ENCODE measurements at regions not wholly inside any gene's neighbourhood (a gene's known extent, or its start where the extent isn't known, plus 50 kb on each side); places are given as distances from the start of the nearest gene placed in this dataset.

GRCh38 chr12:69071091-69071370 is 138.1 kb upstream of the CPM start:
- no peak for DNase-seq (ENCODE audit: low read depth)
- no peak overlapping the region for H3K4me3 ChIP-seq (ENCODE audit: low read depth, low read length)
- TF ChIP-seq CTCF (IDR thresholded peaks at IDR 0.05; ENCODE audit: low read depth, low read length) (no peak), POLR2A (IDR thresholded peaks at IDR 0.05; ENCODE audit: extremely low read depth, insufficient read length) (no peak), MYC (IDR thresholded peaks at IDR 0.05; ENCODE audit: low read depth, low read length) (no peak), MAX (IDR thresholded peaks at IDR 0.05; ENCODE audit: low read depth, low read length) (no peak)

- no peak for DNase-seq (ENCODE audit: low read depth)
- TF ChIP-seq POLR2A (IDR thresholded peaks at IDR 0.05; ENCODE audit: extremely low read depth, insufficient read length): no peak
- no peak for TF ChIP-seq MAX (IDR thresholded peaks at IDR 0.05; ENCODE audit: low read depth, low read length)
- no peak for TF ChIP-seq CTCF (IDR thresholded peaks at IDR 0.05; ENCODE audit: low read depth, low read length)
- TF ChIP-seq MYC (IDR thresholded peaks at IDR 0.05; ENCODE audit: low read depth, low read length): no peak
- H3K4me3 ChIP-seq (ENCODE audit: low read depth, low read length): no peak overlapping the region
Observed at GRCh38 chr12:69073035-69073434, 140.1 kb upstream of the CPM start.

GRCh38 chr12:69074556-69075349 is 141.8 kb upstream of the CPM start:
- no peak overlapping the region for H3K4me3 ChIP-seq (ENCODE audit: low read depth, low read length)
- TF ChIP-seq CTCF (IDR thresholded peaks at IDR 0.05; ENCODE audit: low read depth, low read length) (no peak), MYC (IDR thresholded peaks at IDR 0.05; ENCODE audit: low read depth, low read length) (no peak), POLR2A (IDR thresholded peaks at IDR 0.05; ENCODE audit: extremely low read depth, insufficient read length) (no peak), MAX (IDR thresholded peaks at IDR 0.05; ENCODE audit: low read depth, low read length) (no peak)
- DNase-seq (ENCODE audit: low read depth): no peak

GRCh38 chr12:69083689-69084088 is 150.7 kb upstream of the CPM start:
- H3K4me3 ChIP-seq (ENCODE audit: low read depth, low read length): no peak overlapping the region
- TF ChIP-seq MYC (IDR thresholded peaks at IDR 0.05; ENCODE audit: low read depth, low read length) (no peak), CTCF (IDR thresholded peaks at IDR 0.05; ENCODE audit: low read depth, low read length) (no peak), POLR2A (IDR thresholded peaks at IDR 0.05; ENCODE audit: extremely low read depth, insufficient read length) (no peak), MAX (IDR thresholded peaks at IDR 0.05; ENCODE audit: low read depth, low read length) (no peak)
- no peak for DNase-seq (ENCODE audit: low read depth)

GRCh38 chr12:69084816-69085378 is 151.9 kb upstream of the CPM start:
- TF ChIP-seq CTCF (IDR thresholded peaks at IDR 0.05; ENCODE audit: low read depth, low read length) (no peak), MAX (IDR thresholded peaks at IDR 0.05; ENCODE audit: low read depth, low read length) (no peak), POLR2A (IDR thresholded peaks at IDR 0.05; ENCODE audit: extremely low read depth, insufficient read length) (no peak), MYC (IDR thresholded peaks at IDR 0.05; ENCODE audit: low read depth, low read length) (no peak)
- DNase-seq (ENCODE audit: low read depth): no peak

More at GRCh38 chr12:69084816-69085378, 151.9 kb upstream of the CPM start:
- H3K4me3 ChIP-seq (ENCODE audit: low read depth, low read length): no peak overlapping the region
